Astrocyte (in vitro differentiated cells and primary cell): ENCODE measurements at regions not wholly inside any gene's neighbourhood (a gene's known extent, or its start where the extent isn't known, plus 50 kb on each side); places are given as distances from the start of the nearest gene placed in this dataset.

Experiments
- DNase-seq: peaks from one replicate; pipeline ENCODE4 v3.0.0-alpha.2; 2010; ENCODE audit warnings: low read depth
- FAIRE-seq: peaks from 2 replicates; lab custom pipeline; 2011; peaks lifted over from hg19 to GRCh38; lab: Jason Lieb, UNC
- H2AFZ ChIP-seq: 2 replicates; pipeline ENCODE4 v1.6.0; 2012; ENCODE audit warnings: low read depth, low read length, inconsistent platforms
- H3K27ac ChIP-seq: 2 replicates; pipeline ENCODE4 v1.5.1; 2011; ENCODE audit warnings: low read depth, low read length, inconsistent platforms
- H3K27me3 ChIP-seq: 2 replicates; pipeline ENCODE4 v1.6.0; 2011; ENCODE audit warnings: low read length, inconsistent platforms; ENCODE audit not compliant: insufficient read depth
- H3K36me3 ChIP-seq: 2 replicates; pipeline ENCODE4 v1.5.1; 2011; ENCODE audit warnings: low read length, inconsistent platforms; ENCODE audit not compliant: insufficient read depth
- H3K4me1 ChIP-seq: 2 replicates; pipeline ENCODE4 v1.5.1; 2011; ENCODE audit warnings: low read length, inconsistent platforms; ENCODE audit not compliant: insufficient read depth
- H3K4me2 ChIP-seq: 2 replicates; pipeline ENCODE4 v1.6.0; 2012; ENCODE audit warnings: low read length, inconsistent platforms
- H3K4me3 ChIP-seq: 2 replicates; pipeline ENCODE4 v1.5.1; 2011; ENCODE audit warnings: low read depth, mild to moderate bottlenecking, low read length, inconsistent platforms; ENCODE audit not compliant: insufficient read depth
- H3K79me2 ChIP-seq: 2 replicates; pipeline ENCODE4 v1.6.0; 2012; ENCODE audit warnings: mild to moderate bottlenecking, low read length, inconsistent platforms; ENCODE audit not compliant: insufficient read depth
- H3K9ac ChIP-seq: 2 replicates; pipeline ENCODE4 v1.6.0; 2012; ENCODE audit warnings: mild to moderate bottlenecking, low read length, inconsistent platforms
- H3K9me3 ChIP-seq: 2 replicates; pipeline ENCODE4 v1.5.1; 2012; ENCODE audit warnings: low read depth, mild to moderate bottlenecking, low read length, inconsistent platforms; ENCODE audit not compliant: insufficient read depth
- H4K20me1 ChIP-seq: 2 replicates; pipeline ENCODE4 v1.6.0; 2012; ENCODE audit warnings: low read length, inconsistent platforms; ENCODE audit not compliant: insufficient read depth
- H3K27ac Mint-ChIP-seq: one replicate; pipeline ENCODE4 v1.8.0; 2021; ENCODE audit warnings: mild to moderate bottlenecking, mixed read lengths; ENCODE audit not compliant: unreplicated experiment
- H3K27me3 Mint-ChIP-seq: one replicate; pipeline ENCODE4 v1.8.0; 2021; ENCODE audit warnings: low read depth, mixed read lengths; ENCODE audit not compliant: unreplicated experiment
- H3K36me3 Mint-ChIP-seq: one replicate; pipeline ENCODE4 v1.8.0; 2021; ENCODE audit warnings: low read depth, mixed read lengths; ENCODE audit not compliant: unreplicated experiment
- H3K4me1 Mint-ChIP-seq: one replicate; pipeline ENCODE4 v1.8.0; 2021; ENCODE audit warnings: low read depth, mixed read lengths; ENCODE audit not compliant: unreplicated experiment
- H3K4me3 Mint-ChIP-seq: one replicate; pipeline ENCODE4 v1.8.0; 2021; ENCODE audit warnings: mild to moderate bottlenecking, moderate library complexity, mixed read lengths; ENCODE audit not compliant: unreplicated experiment
- H3K9me3 Mint-ChIP-seq: one replicate; pipeline ENCODE4 v1.8.0; 2021; ENCODE audit warnings: mild to moderate bottlenecking, mixed read lengths; ENCODE audit not compliant: unreplicated experiment
- CTCF ChIP-seq: IDR thresholded peaks from 2 replicates; pipeline ENCODE4 v1.5.1; 2011; ENCODE audit warnings: low read depth, mild to moderate bottlenecking, inconsistent platforms, low read length, moderate library complexity; ENCODE audit not compliant: insufficient read depth
- EZH2 ChIP-seq: IDR thresholded peaks from 2 replicates; pipeline ENCODE4 v1.6.1; 2012; ENCODE audit warnings: mild to moderate bottlenecking, low read length, inconsistent platforms; ENCODE audit not compliant: insufficient read depth

GRCh38 chr5:137567226-137567625, 68.1 kb upstream of the SPOCK1 start:
- TF ChIP-seq CTCF = no peak
- Mint-ChIP-seq H3K4me3 (no peak overlapping the region), H3K27ac (no peak overlapping the region), H3K27me3 (peaks cover 12% of the 10 kb centered on the region), H3K9me3 (no peaks in the 10 kb centered on the region), H3K4me1 (peaks cover 34% of the 10 kb centered on the region), H3K36me3 (no peaks in the 10 kb centered on the region)
- DNase-seq (no peak), FAIRE-seq (no peak)
- H3K9ac ChIP-seq = no peak overlapping the region
- H3K4me3 ChIP-seq = no peak overlapping the region
- H3K4me1 ChIP-seq = peaks cover 42% of the 10 kb centered on the region
- H2AFZ ChIP-seq = no peak overlapping the region
- no peaks in the 10 kb centered on the region for H3K27me3 ChIP-seq
- H3K27ac ChIP-seq = no peak overlapping the region
- H3K4me2 ChIP-seq = no peak overlapping the region
- H3K79me2 ChIP-seq = no peaks in the 10 kb centered on the region
- no peaks in the 10 kb centered on the region for H3K9me3 ChIP-seq
- H3K36me3 ChIP-seq = no peaks in the 10 kb centered on the region
- H4K20me1 ChIP-seq = no peaks in the 10 kb centered on the region

- Histone ChIP-seq H3K79me2 (no peaks in the 10 kb centered on the region), H3K4me1 (peaks cover 38% of the 10 kb centered on the region), H3K27ac (no peak overlapping the region), H3K9ac (no peak overlapping the region), H3K9me3 (no peaks in the 10 kb centered on the region), H3K4me2 (no peak overlapping the region), H3K4me3 (no peak overlapping the region), H3K36me3 (no peaks in the 10 kb centered on the region), H2AFZ (no peak overlapping the region), H4K20me1 (no peaks in the 10 kb centered on the region), H3K27me3 (no peaks in the 10 kb centered on the region)
- peaks cover 12% of the 10 kb centered on the region for H3K27me3 Mint-ChIP-seq
- no peak for TF ChIP-seq EZH2
- TF ChIP-seq CTCF = no peak
- no peaks in the 10 kb centered on the region for H3K9me3 Mint-ChIP-seq
- peaks cover 31% of the 10 kb centered on the region for H3K4me1 Mint-ChIP-seq
- FAIRE-seq = no peak
- no peak overlapping the region for H3K27ac Mint-ChIP-seq
- DNase-seq = no peak
- no peak overlapping the region for H3K4me3 Mint-ChIP-seq
- no peaks in the 10 kb centered on the region for H3K36me3 Mint-ChIP-seq
These were observed 67.7 kb upstream of the SPOCK1 start for GRCh38 chr5:137566780-137567179.

- Histone ChIP-seq H4K20me1 (no peaks in the 10 kb centered on the region), H2AFZ (no peak overlapping the region), H3K27me3 (no peaks in the 10 kb centered on the region), H3K9me3 (no peaks in the 10 kb centered on the region), H3K4me3 (no peak overlapping the region), H3K36me3 (no peaks in the 10 kb centered on the region), H3K4me1 (peaks cover 43% of the 10 kb centered on the region), H3K27ac (peak overlapping the region; percentile 63), H3K9ac (peak overlapping the region; percentile 5), H3K79me2 (no peaks in the 10 kb centered on the region), H3K4me2 (peak overlapping the region; percentile 57)
- H3K27me3 Mint-ChIP-seq = peaks cover 10% of the 10 kb centered on the region
- peak overlapping the region; percentile 78 for H3K27ac Mint-ChIP-seq
- TF ChIP-seq EZH2 = no peak
- no peak for TF ChIP-seq CTCF
- H3K36me3 Mint-ChIP-seq = no peaks in the 10 kb centered on the region
- peak; percentile 74 for DNase-seq
- H3K4me3 Mint-ChIP-seq = peak overlapping the region; percentile 67
- FAIRE-seq = no peak
- no peaks in the 10 kb centered on the region for H3K9me3 Mint-ChIP-seq
- H3K4me1 Mint-ChIP-seq = peaks cover 31% of the 10 kb centered on the region
These were observed 67.0 kb upstream of the SPOCK1 start for GRCh38 chr5:137566118-137566541.
